Activated T-cell treated with anti-CD3 and anti-CD28 coated beads, Interleukin-2, amount 50 U/mL, for 72 hours (primary cell): ENCODE measurements at regions not wholly inside any gene's neighbourhood (a gene's known extent, or its start where the extent isn't known, plus 50 kb on each side); places are given as distances from the start of the nearest gene placed in this dataset.

Experiments used
- ATAC-seq, 2 donors: fragments of 150-1000 bp; cut with Tn5 transposase; replicated peaks in 1 of 2; 2 replicates each; pipeline ENCODE4 v1.10.0; 2021; ENCODE audit warnings: moderate library complexity in 2 of 2, mild to moderate bottlenecking in 1 of 2
- DNase-seq, 2 donors: peaks; one replicate each; pipeline ENCODE4 v3.0.0; 2021 to 2022; ENCODE audit warnings: mixed read lengths in 1 of 2
- H3K27ac Mint-ChIP-seq: one replicate; pipeline ENCODE4 v1.8.0; 2022; ENCODE audit warnings: mild to moderate bottlenecking, moderate library complexity, mixed read lengths
- H3K27me3 Mint-ChIP-seq: one replicate; pipeline ENCODE4 v1.8.0; 2022; ENCODE audit warnings: low read depth, mixed read lengths
- H3K36me3 Mint-ChIP-seq, 2 donors: one replicate each; pipeline ENCODE4 v1.8.0; 2022; ENCODE audit warnings: mixed read lengths in 2 of 2, mild to moderate bottlenecking in 1 of 2; ENCODE audit not compliant: insufficient read depth in 2 of 2
- H3K4me1 Mint-ChIP-seq: one replicate; pipeline ENCODE4 v1.8.0; 2022; ENCODE audit warnings: low read depth, mixed read lengths
- H3K4me3 Mint-ChIP-seq, 2 donors: one replicate each; pipeline ENCODE4 v1.8.0; 2022; ENCODE audit warnings: mild to moderate bottlenecking in 2 of 2, mixed read lengths in 2 of 2, moderate library complexity in 2 of 2
- H3K9me3 Mint-ChIP-seq, 2 donors: one replicate each; pipeline ENCODE4 v1.8.0; 2022; ENCODE audit warnings: mixed read lengths in 2 of 2

GRCh38 chr3:148604270-148605085, 93.2 kb upstream of the AGTR1 start:
- Mint-ChIP-seq H3K9me3 (peaks cover 2 to 7% of the 10 kb centered on the region in 2 donors), H3K4me1 (no peaks in the 10 kb centered on the region), H3K27ac (no peak overlapping the region), H3K36me3 (no peaks in the 10 kb centered on the region), H3K27me3 (no peaks in the 10 kb centered on the region), H3K4me3 (no peak overlapping the region)
- ATAC-seq (no peak), DNase-seq (no peak)

DNA sequence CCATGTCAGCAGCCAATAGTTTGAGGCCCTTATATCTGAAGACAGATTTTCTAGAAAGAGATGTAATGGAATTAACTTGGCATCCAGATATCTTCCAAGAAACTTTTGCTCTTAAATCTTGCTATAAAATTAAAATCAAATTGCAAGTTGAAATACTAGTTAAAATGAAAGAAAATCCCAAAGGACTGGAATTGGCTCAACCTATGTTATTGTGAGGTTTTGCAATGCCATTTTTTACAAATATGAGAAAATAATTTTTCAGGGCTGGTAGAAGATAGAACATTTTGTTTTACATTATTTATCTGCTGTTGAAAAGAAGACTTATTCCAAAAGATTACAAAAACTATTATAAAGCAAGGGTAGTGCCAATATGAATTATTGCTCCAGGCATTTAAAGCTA, 92.2 kb upstream of the AGTR1 start:
- ATAC-seq = no peak
- H3K36me3 Mint-ChIP-seq = no peaks in the 10 kb centered on the region

DNA sequence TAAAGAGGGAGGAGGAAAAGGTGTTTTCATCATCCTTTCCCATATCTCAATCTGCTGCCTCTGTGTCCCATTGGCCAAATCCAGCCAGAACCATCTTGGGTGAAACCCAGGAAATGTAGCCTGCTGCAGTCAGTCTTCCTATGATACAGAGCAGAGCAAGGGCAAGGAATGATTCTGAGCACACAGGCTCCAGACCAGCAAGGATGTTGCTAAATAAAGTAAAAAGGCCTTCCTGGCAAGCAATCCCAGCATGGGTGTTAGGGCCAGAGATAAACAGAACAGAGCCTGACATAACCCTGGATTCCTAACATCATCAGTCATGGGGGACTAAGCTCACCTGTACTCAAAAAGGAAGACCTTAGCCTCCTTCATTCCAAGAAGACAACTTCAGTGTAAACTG, 90.7 kb upstream of the AGTR1 start:
- peaks cover 2% of the 10 kb centered on the region in 2 donors for H3K9me3 Mint-ChIP-seq
- H3K4me3 Mint-ChIP-seq = no peak overlapping the region
- ATAC-seq = no peak
- DNase-seq = no peak
- no peaks in the 10 kb centered on the region for H3K36me3 Mint-ChIP-seq
- no peak overlapping the region for H3K27ac Mint-ChIP-seq
- H3K27me3 Mint-ChIP-seq = no peaks in the 10 kb centered on the region
- H3K4me1 Mint-ChIP-seq = no peaks in the 10 kb centered on the region

More for the DNA sequence above, 92.2 kb upstream of the AGTR1 start:
- no peaks in the 10 kb centered on the region for H3K4me1 Mint-ChIP-seq
- H3K9me3 Mint-ChIP-seq = peaks cover 2 to 5% of the 10 kb centered on the region in 2 donors
- no peak for DNase-seq
- no peaks in the 10 kb centered on the region for H3K27me3 Mint-ChIP-seq
- no peak overlapping the region for H3K27ac Mint-ChIP-seq
- no peak overlapping the region for H3K4me3 Mint-ChIP-seq

- no peak overlapping the region for H3K4me3 Mint-ChIP-seq
- DNase-seq (no peak), ATAC-seq (no peak)
- no peak overlapping the region for H3K27ac Mint-ChIP-seq
- H3K27me3 Mint-ChIP-seq = no peaks in the 10 kb centered on the region
- H3K4me1 Mint-ChIP-seq = no peaks in the 10 kb centered on the region
- H3K9me3 Mint-ChIP-seq = peaks cover 2% of the 10 kb centered on the region in 2 donors
- no peaks in the 10 kb centered on the region for H3K36me3 Mint-ChIP-seq
These were observed 90.2 kb upstream of the AGTR1 start for GRCh38 chr3:148607491-148607890.

DNA sequence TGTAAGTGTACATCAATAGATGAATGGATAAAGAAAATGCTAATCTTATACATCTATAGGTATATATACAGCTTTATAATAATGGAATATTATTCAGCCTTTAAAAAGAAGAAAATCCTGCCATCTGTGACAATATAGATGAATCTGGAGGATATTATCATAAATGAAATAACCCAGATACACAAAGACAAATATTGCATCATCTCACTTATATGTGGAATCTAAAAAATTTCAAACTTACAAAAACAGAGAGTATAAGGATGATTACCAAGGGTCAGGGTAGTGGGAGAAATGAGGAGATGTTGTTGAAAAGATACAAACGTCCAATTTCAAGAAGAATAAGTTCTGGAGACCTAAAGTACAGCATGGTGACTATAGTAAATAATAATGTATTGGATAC, 85.4 kb upstream of the AGTR1 start:
- DNase-seq = no peak
- H3K36me3 Mint-ChIP-seq = no peaks in the 10 kb centered on the region
- no peak for ATAC-seq
- H3K27me3 Mint-ChIP-seq = no peaks in the 10 kb centered on the region
- no peak overlapping the region for H3K27ac Mint-ChIP-seq
- H3K4me3 Mint-ChIP-seq = no peak overlapping the region
- H3K9me3 Mint-ChIP-seq = peaks cover 2% of the 10 kb centered on the region in 2 donors
- no peaks in the 10 kb centered on the region for H3K4me1 Mint-ChIP-seq

DNA sequence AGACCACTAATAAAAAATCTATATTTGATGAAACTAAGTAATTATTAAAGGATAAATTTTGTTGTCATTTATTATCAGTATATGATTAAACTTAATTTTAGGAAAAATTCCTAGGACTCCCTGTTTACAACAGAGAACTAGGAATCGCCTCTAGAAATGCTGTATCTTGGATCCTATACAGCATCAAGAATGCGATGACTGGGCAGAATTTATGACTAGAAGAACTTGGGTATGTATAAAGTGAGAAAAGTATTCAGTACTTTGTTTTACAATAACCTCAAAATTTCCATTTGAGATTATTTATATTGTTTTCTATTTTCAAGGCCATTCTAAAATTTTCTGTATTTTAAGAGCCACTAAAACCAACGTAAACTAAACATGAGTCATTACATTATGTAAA, 82.3 kb upstream of the AGTR1 start:
- Mint-ChIP-seq H3K27ac (no peak overlapping the region), H3K4me1 (no peaks in the 10 kb centered on the region), H3K4me3 (no peak overlapping the region), H3K27me3 (no peaks in the 10 kb centered on the region), H3K9me3 (no peaks in the 10 kb centered on the region), H3K36me3 (no peaks in the 10 kb centered on the region)
- ATAC-seq (no peak), DNase-seq (no peak)

- no peaks in the 10 kb centered on the region for H3K4me1 Mint-ChIP-seq
- H3K4me3 Mint-ChIP-seq = no peak overlapping the region
- no peaks in the 10 kb centered on the region for H3K27me3 Mint-ChIP-seq
- DNase-seq (no peak), ATAC-seq (no peak)
- peaks cover 0 to 4% of the 10 kb centered on the region in 2 donors for H3K36me3 Mint-ChIP-seq
- no peak overlapping the region for H3K27ac Mint-ChIP-seq
- peaks cover 5 to 6% of the 10 kb centered on the region in 2 donors for H3K9me3 Mint-ChIP-seq
These were observed 72.5 kb upstream of the AGTR1 start for GRCh38 chr3:148625095-148625736.

GRCh38 chr3:148625991-148626390, 71.7 kb upstream of the AGTR1 start:
- H3K27ac Mint-ChIP-seq = no peak overlapping the region
- peaks cover 5 to 6% of the 10 kb centered on the region in 2 donors for H3K9me3 Mint-ChIP-seq
- no peaks in the 10 kb centered on the region for H3K4me1 Mint-ChIP-seq
- no peak for ATAC-seq
- no peak for DNase-seq
- H3K4me3 Mint-ChIP-seq = no peak overlapping the region
- H3K36me3 Mint-ChIP-seq = peaks cover 0 to 4% of the 10 kb centered on the region in 2 donors
- no peaks in the 10 kb centered on the region for H3K27me3 Mint-ChIP-seq

DNA sequence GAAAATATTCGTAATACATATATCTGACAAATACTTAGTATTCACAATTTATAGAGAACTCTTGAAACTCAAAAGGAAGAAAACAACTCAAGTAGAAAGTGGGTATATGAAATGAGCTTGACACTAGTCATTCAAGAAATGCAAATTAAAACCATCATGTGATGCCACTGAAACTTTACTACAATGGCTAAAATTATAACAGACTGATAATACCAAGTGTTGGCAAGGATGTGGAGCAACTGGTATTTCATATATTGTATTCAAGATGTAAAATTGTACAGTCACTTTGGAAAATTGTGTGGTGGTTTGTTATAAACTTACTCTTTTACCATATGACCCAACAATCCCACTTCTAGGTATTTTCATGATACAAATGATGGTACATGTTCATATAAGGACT, 68.7 kb upstream of the AGTR1 start:
- no peak for ATAC-seq

GRCh38 chr3:148631124-148631903, 66.4 kb upstream of the AGTR1 start:
- H3K9me3 Mint-ChIP-seq = peaks cover 10 to 12% of the 10 kb centered on the region in 2 donors
- ATAC-seq (no peak), DNase-seq (no peak)
- no peaks in the 10 kb centered on the region for H3K27me3 Mint-ChIP-seq
- no peaks in the 10 kb centered on the region for H3K4me1 Mint-ChIP-seq
- H3K27ac Mint-ChIP-seq = no peak overlapping the region
- H3K36me3 Mint-ChIP-seq = peaks cover 0 to 4% of the 10 kb centered on the region in 2 donors
- no peak overlapping the region for H3K4me3 Mint-ChIP-seq

More for the DNA sequence above, 68.7 kb upstream of the AGTR1 start:
- no peaks in the 10 kb centered on the region for H3K27me3 Mint-ChIP-seq
- H3K4me1 Mint-ChIP-seq = no peaks in the 10 kb centered on the region
- no peak overlapping the region for H3K4me3 Mint-ChIP-seq
- H3K9me3 Mint-ChIP-seq = peaks cover 10% of the 10 kb centered on the region in 2 donors
- H3K36me3 Mint-ChIP-seq = peaks cover 0 to 4% of the 10 kb centered on the region in 2 donors
- DNase-seq = no peak
- H3K27ac Mint-ChIP-seq = no peak overlapping the region

- Mint-ChIP-seq H3K4me1 (no peaks in the 10 kb centered on the region), H3K4me3 (no peak overlapping the region), H3K27ac (no peak overlapping the region), H3K36me3 (no peaks in the 10 kb centered on the region), H3K9me3 (peaks cover 0 to 1% of the 10 kb centered on the region in 2 donors), H3K27me3 (no peaks in the 10 kb centered on the region)
- ATAC-seq = no peak
- no peak for DNase-seq
These were observed 56.0 kb upstream of the AGTR1 start for GRCh38 chr3:148641722-148642121.

DNA sequence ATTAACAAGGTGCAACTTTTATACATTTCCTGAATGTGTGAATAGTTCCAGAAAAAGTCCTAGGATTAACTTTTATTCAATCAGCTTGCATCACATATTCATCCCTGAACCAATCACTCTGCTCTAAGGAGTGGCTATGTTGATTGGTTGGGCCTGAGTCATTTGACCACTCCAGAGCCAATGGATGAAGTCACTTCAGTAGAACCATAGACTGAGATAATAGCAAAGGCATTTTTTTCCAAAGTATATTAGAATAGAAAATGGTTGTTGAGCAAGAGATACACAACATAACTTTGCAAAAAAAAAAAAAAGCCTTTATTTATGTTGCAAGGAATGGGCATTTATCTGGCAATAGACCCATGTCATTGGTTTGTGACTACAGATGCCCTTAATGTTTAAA, 55.5 kb upstream of the AGTR1 start:
- Mint-ChIP-seq H3K4me3 (no peak overlapping the region), H3K27me3 (no peaks in the 10 kb centered on the region), H3K36me3 (no peaks in the 10 kb centered on the region), H3K27ac (no peak overlapping the region), H3K9me3 (peaks cover 0 to 1% of the 10 kb centered on the region in 2 donors), H3K4me1 (no peaks in the 10 kb centered on the region)
- ATAC-seq (no peak), DNase-seq (no peak)

DNA sequence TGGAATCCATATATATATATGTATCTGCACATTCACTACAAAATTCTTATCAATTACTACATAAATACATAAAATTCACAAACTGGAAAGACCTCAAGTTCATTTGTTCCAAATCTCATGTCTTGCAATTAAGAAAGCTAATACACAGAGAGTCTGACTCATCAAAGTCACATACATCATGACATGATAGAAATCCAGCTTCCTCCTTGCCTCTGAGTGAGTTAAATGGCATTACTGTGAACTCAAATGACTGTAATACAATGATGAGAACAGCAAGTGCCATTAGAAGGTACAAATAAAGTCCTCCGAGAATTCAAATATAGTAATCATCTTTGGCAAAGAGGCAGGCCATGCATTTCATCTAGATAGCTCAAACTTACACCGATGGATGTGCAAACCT, 55.1 kb upstream of the AGTR1 start:
- Mint-ChIP-seq H3K9me3 (peaks cover 0 to 1% of the 10 kb centered on the region in 2 donors), H3K36me3 (no peaks in the 10 kb centered on the region), H3K27me3 (no peaks in the 10 kb centered on the region), H3K27ac (no peak overlapping the region), H3K4me1 (no peaks in the 10 kb centered on the region), H3K4me3 (no peak overlapping the region)
- no peak for DNase-seq
- no peak for ATAC-seq
